ENCODE measurements at regions not wholly inside any gene's neighbourhood (a gene's known extent, or its start where the extent isn't known, plus 50 kb on each side); places are given as distances from the start of the nearest gene placed in this dataset.

DNA sequence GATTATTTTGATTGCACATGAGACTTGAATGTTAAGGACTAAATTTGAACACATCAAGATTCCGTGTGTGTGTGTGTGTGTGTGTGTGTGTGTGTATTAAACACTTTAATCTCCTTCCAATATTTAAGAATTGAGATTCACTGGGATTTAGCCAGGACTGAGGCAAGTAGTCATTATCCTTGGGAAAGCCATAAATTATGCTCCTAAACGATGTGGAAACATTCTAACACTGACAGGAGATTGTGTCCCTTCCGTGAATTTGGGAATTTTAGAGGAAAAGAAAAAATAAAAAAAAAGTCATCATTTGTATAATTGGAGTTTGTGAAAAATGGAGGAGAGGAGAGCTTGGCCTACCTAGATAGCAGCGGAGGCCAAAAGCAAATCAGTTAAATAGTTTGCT, 212.9 kb downstream of the DUSP6 start:
- TF ChIP-seq, protein P1, sequence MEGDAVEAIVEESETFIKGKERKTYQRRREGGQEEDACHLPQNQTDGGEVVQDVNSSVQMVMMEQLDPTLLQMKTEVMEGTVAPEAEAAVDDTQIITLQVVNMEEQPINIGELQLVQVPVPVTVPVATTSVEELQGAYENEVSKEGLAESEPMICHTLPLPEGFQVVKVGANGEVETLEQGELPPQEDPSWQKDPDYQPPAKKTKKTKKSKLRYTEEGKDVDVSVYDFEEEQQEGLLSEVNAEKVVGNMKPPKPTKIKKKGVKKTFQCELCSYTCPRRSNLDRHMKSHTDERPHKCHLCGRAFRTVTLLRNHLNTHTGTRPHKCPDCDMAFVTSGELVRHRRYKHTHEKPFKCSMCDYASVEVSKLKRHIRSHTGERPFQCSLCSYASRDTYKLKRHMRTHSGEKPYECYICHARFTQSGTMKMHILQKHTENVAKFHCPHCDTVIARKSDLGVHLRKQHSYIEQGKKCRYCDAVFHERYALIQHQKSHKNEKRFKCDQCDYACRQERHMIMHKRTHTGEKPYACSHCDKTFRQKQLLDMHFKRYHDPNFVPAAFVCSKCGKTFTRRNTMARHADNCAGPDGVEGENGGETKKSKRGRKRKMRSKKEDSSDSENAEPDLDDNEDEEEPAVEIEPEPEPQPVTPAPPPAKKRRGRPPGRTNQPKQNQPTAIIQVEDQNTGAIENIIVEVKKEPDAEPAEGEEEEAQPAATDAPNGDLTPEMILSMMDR (IDR thresholded peaks at IDR 0.05; ENCODE audit: insufficient read depth, low read length, severe bottlenecking) = no peak
- Histone ChIP-seq H3K27me3 (ENCODE audit: control insufficient read depth, insufficient read depth, low read length) (no peaks in the 10 kb centered on the region), H3K36me3 (ENCODE audit: control insufficient read depth, insufficient read depth, low read length) (no peaks in the 10 kb centered on the region), H3K4me3 (ENCODE audit: low read depth, low read length) (no peak overlapping the region)
- FAIRE-seq (no peak), DNase-seq (ENCODE audit: low read depth) (no peak)

DNA sequence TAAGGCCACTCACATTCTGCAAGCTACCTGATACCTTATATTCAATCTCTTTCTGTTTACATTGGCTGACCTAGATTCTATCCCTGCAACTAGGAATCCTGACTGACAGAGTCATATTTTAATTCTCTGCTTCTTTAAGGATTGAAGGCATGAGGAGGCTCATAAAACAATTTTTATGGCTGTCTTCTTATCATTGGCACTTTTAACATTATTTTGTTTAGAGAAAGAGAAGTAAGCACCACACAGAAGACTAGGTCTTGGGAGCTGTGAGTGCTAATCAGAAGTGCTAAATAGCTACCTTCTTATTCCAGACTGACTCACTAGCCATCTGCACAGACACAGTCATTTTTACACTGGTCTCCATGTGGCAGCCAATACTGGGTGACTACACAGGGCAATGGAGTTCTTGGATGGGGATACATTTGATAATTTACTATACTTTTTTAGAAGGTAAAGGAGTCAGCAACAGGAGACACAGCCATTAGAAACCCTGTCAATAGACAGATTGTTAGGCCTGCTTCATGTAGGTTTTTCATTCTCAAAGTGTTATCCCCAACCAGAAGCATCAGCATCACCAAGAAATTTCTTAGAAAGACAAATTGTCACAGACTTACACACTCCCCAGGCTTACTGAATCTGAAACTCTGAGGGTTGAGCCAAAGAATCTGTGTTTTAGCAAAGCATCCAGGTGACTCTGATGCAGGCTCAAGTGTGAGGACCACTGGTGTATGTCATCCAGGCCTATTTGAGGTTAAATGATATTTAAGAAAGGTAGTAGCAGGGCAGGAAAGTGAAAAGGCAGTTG, 214.1 kb downstream of the DUSP6 start:
- peak; percentile 67 for DNase-seq (ENCODE audit: low read depth)
- H3K36me3 ChIP-seq (ENCODE audit: control insufficient read depth, insufficient read depth, low read length) = no peaks in the 10 kb centered on the region
- no peaks in the 10 kb centered on the region for H3K27me3 ChIP-seq (ENCODE audit: control insufficient read depth, insufficient read depth, low read length)
- TF ChIP-seq, protein P1 (IDR thresholded peaks at IDR 0.05; ENCODE audit: insufficient read depth, low read length, severe bottlenecking) = no peak
- no peak overlapping the region for H3K4me3 ChIP-seq (ENCODE audit: low read depth, low read length)
- no peak for FAIRE-seq

DNA sequence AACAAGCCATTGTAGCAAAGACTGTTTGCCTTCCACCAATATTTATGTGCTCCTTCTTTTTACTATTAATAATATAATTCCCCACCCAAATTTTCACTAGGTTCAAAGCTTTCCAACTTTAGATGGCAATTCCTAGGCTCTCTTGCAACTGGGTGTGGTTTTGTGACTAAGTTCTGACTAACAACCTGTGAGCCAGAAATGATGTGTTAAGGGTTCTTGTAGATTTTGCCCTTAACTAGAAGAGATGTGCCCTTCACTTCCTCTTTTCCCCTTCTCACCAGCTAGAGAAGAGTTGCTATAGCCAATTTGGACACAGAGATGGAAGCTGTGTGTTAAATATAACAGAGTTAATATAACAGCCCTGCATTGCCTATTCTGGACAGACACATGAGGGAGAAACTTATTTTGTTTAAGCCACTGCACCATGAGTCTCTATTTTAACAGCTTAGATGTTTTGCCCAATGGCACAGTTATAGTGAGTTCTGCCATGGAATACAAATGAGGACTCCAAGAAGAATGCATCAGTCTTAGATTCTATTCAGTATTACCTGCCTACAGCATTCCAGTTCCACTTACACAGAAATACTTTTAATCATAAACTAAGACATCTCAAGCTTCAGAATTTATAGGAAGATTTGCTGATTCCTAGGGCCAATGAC, 216.2 kb downstream of the DUSP6 start:
- peak; percentile 92 for DNase-seq (ENCODE audit: low read depth)
- Histone ChIP-seq H3K27me3 (ENCODE audit: control insufficient read depth, insufficient read depth, low read length) (no peaks in the 10 kb centered on the region), H3K4me3 (ENCODE audit: low read depth, low read length) (no peak overlapping the region), H3K36me3 (ENCODE audit: control insufficient read depth, insufficient read depth, low read length) (no peaks in the 10 kb centered on the region)
- TF ChIP-seq, protein P1 (IDR thresholded peaks at IDR 0.05; ENCODE audit: insufficient read depth, low read length, severe bottlenecking) = no peak
- no peak for FAIRE-seq

DNA sequence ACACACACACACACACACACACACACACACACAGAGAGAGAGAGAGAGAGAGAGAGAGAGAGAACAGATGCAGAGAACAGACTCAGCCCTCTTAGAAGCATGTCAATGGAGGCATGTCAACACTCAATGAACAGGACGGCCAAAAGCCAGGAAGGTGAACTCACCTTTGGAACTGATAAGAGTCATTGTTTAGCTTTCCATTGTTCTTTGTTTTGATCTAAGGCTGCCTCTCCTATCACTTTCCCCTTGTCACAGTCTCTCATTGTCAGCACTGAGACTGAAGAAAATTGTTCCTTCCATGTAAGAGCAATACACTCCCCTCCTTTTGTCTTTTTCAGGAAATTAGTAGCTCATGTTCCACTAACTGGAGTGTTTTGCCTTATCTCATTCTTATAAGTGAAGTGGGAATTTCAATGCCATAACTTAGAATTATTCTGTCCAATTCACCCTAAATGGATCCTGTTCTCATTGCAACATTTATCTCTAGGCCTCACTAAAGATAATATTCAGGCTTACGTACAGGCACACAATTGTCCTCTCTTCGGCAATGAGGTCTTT, 218.0 kb downstream of the DUSP6 start:
- no peak for DNase-seq (ENCODE audit: low read depth)
- TF ChIP-seq, protein P1 (IDR thresholded peaks at IDR 0.05; ENCODE audit: insufficient read depth, low read length, severe bottlenecking) = no peak
- Histone ChIP-seq H3K4me3 (ENCODE audit: low read depth, low read length) (no peak overlapping the region), H3K36me3 (ENCODE audit: control insufficient read depth, insufficient read depth, low read length) (no peaks in the 10 kb centered on the region), H3K27me3 (ENCODE audit: control insufficient read depth, insufficient read depth, low read length) (no peaks in the 10 kb centered on the region)
- no peak for FAIRE-seq

DNA sequence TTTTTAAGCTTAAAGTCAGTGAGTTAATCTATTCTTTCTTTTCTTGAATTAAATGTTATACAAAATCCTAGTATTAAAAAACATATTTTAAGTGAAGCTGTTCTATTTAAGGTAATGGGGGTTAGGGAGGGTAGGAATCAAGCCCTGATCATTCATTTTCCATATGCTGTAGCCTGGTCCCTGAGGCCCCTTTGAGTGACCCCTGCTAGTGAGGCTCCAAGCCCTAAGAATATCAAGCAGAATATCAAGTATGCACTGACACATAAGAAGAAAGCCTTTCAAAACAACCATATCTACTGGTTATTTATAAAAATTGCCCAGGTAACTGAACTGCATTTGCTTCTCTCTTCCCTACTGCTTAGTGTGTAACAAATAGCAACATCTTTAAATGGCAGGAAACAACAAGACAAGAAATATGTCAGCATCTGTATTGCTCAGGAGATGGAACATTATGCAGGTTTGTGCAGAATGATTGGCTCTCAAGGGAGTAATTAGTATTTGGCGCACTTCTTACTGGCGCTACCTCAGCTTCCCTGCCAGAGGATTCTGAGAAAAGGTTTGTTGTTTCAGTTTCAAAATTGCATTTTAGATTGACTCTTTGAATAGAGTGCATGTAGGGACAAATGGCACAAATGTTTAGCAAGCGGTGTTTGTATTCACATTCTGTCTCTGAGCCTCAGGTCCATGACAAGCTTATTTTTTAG, 223.0 kb downstream of the DUSP6 start:
- TF ChIP-seq, protein P1 (IDR thresholded peaks at IDR 0.05; ENCODE audit: insufficient read depth, low read length, severe bottlenecking) = no peak
- DNase-seq (ENCODE audit: low read depth) (no peak), FAIRE-seq (no peak)
- H3K4me3 ChIP-seq (ENCODE audit: low read depth, low read length) = no peak overlapping the region
- H3K36me3 ChIP-seq (ENCODE audit: control insufficient read depth, insufficient read depth, low read length) = no peaks in the 10 kb centered on the region
- H3K27me3 ChIP-seq (ENCODE audit: control insufficient read depth, insufficient read depth, low read length) = no peaks in the 10 kb centered on the region
